HPDE6-E6E7 (cell line): ENCODE measurements at regions not wholly inside any gene's neighbourhood (a gene's known extent, or its start where the extent isn't known, plus 50 kb on each side); places are given as distances from the start of the nearest gene placed in this dataset.

ENCODE experiments used
- DNase-seq: peaks from one replicate; pipeline ENCODE4 v3.0.0; 2011; ENCODE audit warnings: missing footprints; ENCODE audit errors: extremely low spot score

DNA sequence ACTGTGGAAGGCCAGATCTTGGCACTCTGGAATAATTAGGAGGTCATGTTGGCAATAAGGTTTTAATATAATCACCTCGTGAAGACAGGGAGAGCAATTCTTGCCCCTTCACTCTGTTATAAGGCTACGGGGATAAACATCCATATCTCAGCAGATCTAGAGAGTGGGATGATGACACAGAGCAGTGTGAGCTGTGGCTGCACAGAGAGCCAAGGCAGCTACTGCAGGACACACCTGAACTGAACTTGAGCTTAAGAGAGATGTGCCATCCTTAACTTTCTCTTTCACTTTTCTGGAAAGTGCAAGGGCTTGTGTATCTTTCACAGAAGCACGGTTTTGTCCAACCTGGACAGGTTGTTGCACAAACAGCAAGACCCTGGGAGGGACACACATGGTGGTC, 174.7 kb downstream of the GATA3 start:
- DNase-seq, result no peak

DNA sequence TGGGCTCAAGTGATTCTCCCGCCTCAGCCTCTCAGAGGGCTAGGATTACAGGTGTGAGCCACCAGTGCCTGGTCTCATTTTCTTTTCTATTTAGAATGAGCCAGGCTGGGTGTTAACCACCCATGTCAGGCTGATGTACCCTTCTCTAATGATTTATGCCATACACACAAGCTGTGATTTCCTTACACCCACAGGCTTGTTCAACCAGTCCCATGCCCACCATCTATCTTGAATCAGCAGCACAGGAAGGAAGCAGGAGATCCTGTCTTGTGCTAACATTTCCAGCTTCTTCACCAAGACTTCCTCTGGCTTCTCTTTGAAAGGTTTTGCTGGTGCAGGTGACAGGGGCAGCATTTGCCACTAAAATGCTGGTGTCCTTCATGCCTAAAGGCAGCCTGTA, 176.4 kb downstream of the GATA3 start:
- DNase-seq, result no peak

DNA sequence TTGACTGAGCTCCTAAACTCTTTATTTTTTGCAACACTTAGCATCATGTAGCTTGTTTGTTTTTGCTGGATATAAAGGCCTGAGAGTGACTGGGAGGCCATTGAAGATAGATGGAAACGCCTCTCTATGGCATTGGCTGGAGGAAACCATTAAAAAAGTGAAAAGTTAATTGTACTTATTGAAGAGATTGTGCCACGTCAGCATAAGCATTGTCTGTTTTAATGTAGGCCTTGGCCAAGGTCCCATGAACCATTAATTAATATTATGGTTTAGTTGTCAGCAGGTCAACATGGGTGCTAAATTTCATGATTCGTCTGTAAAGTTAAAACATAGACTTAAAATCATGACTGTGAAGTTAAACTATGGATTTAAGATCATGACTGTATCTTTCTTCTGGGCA, 178.6 kb downstream of the GATA3 start:
- no peak for DNase-seq

DNA sequence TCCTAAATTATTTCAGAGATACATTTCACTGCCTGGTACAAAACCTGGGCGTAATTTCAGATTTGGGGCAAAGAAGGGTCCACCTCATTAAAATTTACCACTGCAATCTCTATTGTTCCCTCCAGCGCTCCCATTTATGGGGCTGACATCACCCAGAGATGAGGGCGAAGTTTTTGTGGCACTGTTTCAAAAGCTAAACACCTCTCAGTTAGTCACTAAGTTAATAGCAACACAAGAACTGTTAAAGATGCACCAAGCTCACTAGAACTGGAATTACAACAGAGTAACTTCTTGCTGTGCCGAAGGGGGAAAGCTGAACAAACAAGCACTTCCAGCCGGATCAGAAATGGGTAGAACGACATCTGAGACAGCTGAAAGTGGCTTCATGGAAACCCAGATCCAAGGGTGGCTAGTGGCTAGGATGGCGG, 179.4 kb downstream of the GATA3 start:
- DNase-seq, result no peak

DNA sequence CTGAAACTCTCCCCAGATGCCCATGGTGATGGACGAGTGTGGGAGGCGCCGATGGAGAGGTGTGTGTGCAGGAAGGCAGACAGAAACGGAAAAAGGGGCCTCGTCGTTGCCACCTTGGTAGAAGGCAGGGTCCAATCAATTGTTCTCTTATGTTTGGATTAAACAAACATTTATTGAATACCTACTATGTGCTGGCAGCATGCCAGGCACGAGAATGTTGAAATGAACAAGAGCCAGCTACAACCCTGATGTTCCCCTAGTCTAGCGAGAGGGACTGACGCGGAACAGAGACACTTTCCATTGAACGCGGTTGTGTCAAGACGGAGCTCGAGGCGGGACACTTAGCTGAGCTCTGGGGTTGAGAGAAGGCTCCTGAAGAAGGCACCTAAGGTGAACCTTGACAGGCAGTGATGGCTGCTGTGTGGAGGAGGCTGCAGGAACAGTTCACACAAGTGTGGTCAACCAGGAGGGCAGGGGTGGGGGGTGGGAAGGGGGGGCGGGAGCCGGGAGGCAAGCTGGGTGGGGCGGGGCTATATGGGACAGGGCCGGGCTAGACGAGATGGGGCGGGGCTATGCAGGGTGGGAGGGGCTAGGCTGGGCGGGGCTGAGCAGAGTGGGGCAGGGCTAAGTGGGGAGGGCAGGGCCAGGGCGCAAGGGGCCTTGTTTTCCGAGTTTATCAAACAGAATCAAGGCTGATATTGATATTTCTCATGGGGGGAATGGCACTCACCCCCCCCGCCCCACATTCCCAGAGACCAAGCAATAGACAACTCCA, 181.0 kb downstream of the GATA3 start:
- DNase-seq, result no peak

DNA sequence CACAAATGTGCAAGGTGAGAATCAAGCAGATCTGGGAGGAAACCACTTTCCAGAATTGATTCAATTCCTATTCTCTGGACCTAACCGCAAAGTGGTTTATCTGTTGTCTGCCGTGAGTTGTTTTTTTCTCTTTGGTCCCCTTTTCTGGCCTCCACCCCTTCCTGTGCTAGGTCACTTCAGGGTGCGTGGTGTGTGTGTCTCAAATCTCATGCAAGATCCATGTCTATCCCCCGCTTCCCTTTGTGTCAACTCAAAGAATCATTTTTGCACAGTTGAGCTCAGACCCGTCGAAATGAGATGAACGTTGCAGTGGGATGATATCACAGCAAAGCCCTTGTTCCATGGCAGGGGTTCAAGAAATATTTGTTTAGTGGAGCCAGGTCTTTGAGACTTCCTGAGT, 184.5 kb downstream of the GATA3 start:
- DNase-seq, result no peak

DNA sequence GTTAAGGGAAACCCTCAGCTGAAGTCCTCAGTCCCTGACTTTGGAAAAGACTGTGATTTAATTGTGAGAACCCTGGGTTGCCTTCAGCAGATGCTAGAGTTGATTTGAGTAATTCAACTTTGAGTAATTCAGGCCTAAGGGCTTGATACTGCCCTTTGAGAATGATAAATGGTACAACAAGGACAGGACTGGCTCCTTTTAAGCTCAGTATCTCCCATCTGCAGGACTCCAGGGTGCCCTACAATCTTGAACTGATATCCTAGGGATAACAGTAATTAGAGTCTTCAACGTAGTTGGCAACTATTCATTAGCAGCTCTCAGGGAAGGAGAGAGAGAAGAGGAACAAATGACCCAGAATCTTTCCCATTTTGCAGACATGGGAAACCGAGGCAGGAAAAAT, 186.4 kb downstream of the GATA3 start:
- DNase-seq, result no peak

DNA sequence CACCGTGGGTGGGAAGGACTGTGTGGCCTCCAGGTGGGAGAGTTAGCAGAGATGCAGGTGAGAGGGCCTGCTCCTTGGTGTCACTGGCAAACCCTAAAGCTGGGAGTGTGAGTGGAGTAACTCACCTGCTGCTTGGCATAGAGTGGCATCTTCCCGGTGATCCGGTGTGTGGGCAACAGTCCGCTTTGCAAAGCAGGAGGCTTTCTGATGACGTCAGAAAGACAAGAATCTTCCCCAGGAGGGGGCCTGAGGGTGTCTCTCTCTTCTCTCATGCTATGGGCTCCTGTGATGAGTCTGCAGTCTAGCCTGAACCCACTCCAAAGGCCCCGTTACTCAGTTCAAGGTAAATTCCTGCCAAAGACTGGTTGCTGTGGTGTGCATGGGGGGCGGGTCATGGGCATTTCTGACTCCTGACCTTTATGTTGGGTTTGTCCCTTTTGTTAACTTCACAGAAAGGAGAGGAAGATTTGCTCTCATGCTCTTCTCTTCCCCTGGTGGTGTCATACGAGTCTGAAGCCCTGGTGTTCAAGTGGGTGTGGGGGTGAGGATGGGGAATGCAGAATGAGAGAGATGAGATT, 187.9 kb downstream of the GATA3 start:
- no peak for DNase-seq

DNA sequence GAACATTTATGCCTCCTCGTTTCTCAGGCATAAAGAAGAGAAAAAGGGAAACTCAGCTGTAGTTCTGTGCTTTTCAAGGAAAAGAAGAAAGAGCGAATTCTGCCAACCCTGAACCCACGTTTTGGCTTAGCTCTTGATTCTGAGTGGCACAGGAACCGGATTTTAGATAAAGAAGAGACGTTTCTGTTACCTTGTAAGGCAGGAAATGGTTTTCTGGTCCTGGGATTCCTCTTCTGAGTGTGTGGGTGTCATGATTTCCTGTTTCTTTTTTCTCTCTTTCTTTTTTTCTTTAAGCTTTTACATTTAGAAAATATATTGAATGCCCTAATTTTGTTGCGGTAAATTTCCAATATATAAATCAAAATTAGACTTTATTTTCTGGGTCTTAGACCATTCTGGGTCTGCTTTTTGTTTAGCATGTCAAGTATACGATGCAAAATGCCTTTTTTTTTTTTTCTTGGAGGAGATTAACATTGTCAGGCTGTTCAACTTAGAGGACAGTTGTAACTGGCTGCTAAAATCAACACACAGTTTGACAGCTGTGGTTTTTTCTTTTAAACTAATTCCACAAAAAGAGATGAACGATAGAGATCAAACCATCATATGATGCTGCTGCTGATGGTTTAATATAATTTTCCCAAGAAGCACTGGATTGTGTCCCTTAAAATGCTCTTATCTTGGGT, 190.8 kb downstream of the GATA3 start:
- DNase-seq, result no peak

DNA sequence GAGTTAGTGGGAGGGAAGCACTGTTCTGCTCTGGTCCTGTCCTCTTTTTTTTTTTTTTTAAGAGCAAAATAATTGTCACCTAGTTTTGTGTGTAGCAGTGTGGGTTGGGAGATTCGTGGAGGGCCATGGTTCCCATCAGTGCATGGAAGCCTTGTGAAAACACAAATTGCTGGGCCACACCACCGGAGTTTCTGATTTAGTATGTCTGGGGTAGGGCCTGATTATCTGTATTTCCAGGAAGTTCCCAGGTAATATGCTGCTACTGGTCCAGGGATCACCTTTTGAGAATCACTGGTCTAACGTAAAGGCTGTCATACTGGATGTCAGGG, 191.3 kb downstream of the GATA3 start:
- DNase-seq, result no peak

DNA sequence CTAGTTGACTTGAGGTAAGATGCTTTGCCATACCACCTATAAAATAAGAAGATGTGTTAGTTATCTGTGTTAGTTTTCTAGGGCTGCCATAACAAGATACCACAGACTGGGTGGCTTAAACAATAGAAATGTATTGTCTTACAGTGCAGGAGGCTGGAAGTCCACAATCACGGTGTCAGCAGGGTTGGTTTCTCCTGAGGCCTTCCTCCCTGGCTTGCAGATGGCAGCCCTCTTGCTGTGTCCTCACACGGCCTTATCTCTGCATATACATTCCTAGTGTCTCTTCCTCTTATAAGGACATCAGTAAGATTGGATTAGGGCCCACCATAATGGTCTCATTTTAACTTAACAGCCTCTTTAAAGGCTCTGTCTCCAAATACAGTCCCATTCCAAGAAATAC, 192.1 kb downstream of the GATA3 start:
- DNase-seq, result no peak

DNA sequence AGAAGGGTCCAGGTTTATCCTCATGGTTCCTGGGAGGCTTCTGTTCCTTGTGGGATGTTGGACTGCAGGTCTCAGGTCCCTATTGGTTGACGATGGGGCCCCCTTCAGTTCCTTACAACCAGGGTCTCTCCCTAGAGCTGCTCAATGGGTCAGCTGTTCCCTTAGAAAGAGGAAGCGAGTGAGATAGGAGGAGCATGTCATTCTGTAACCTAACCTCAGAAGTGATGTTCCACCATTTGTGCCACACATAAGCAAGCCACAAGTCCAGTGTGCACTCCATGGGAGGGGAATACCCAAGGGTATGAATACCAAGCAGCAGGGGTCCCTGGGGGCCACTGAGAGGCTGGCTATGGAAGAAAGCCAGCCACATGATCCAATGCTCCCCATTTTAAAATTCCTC, 192.7 kb downstream of the GATA3 start:
- no peak for DNase-seq

DNA sequence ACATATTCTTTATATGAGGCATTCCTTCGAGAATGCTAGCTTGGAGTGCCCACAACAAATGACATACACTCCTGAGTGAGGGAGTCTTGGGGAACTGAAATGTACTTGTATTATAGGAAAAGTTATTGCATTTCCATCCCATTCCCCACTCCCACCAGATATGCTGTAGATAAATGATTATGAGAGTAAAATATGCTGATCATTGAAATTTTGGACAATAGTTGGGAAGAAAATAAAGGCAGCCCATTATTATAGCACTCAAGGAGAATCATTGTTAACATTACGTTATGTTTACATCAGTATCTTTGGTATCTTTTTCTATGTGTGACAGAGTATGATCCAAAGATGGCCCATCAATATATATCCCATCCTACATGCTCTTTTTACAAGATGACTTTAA, 194.4 kb downstream of the GATA3 start:
- DNase-seq, result no peak

DNA sequence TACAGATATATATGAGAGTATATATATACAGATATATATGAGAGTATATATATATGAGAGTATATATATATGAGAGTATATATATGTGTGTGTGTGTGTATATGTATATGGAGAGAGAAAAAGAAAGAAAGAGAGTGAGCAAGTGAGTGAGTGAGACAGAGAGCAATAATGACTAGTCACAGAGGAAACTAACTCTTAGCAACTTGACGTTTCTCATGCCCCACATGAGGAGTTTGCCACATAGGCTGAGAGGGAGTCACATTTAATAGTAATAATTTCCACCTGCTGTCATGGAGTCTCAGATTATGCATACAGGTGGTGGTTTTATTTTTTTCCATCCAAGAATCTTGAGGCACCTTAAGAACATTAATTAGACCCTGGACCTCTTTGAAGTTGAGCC, 199.9 kb downstream of the GATA3 start:
- DNase-seq, result no peak

DNA sequence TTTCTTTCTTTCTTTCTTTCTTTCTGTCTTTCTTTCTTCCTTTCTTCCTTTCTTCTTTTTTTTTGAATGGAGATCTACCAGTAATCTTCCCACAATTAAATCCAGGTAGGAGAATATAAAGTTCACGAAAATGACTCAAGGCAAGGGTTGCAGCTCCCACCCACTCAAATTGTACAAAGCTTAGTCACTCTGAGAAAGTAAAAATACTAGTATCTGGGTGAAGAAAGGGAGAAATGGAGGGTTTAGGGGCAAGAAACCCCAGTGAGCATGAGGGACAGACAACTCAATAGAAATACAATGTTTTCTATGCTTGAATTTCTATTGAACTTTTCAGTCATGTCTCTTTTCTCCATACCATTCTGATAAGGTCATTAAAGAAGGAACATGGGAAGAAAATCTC, 200.8 kb downstream of the GATA3 start:
- DNase-seq, result no peak

DNA sequence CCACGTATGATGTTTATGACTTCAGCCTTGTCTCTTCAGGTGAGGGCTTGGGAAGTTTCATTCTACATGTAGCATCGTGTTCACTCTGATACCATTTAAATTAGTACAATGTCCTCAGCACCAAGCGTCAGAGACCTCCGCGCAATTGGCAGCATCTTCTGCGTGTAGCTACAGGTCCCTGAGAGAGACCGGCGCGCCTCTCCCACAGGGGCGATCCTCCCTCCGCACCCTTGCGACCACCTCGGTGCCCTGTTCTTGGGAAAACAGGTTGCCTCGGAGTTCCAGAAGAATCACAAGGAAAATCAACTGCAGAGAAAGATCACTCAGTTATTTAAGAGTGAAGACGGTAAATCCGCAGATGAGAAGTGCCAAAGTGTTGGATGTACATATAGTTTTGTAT, 206.2 kb downstream of the GATA3 start:
- DNase-seq, result no peak

DNA sequence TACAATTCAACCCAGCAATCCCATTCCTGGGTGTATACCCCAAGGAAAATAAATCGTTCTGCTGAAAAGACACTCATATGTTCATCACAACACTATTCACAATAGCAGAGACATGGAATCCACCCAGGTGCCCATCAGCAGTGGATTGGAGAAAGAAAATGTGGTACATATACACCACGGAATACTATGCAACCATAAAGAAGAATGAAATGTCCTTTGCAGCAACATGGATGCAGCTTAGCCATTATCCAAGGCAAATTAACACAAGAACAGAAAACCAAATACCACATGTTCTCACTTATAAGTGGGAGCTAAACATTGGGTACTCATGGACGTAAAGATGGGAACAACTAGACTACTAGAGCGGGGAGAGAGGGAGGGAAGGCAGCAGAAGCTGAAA, 207.8 kb downstream of the GATA3 start:
- DNase-seq, result no peak

DNA sequence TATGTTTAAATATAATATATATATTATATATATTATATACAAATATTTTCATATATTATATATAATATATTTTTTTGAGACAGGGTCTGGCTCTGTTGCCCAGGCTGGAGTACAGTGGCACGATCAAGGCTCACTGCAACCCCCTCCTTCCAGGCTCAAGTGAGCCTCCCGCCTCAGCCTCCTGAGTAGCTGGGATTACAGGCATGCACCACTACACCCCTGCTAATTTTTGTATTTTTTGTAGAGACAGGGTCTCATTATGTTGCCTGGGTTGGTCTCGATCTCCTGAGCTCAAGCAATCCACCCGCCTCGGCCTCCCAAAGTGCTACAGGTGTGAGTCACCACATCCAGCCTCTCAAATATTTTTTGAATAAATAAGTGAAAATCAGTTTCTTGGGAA, 215.5 kb downstream of the GATA3 start:
- DNase-seq, result no peak

DNA sequence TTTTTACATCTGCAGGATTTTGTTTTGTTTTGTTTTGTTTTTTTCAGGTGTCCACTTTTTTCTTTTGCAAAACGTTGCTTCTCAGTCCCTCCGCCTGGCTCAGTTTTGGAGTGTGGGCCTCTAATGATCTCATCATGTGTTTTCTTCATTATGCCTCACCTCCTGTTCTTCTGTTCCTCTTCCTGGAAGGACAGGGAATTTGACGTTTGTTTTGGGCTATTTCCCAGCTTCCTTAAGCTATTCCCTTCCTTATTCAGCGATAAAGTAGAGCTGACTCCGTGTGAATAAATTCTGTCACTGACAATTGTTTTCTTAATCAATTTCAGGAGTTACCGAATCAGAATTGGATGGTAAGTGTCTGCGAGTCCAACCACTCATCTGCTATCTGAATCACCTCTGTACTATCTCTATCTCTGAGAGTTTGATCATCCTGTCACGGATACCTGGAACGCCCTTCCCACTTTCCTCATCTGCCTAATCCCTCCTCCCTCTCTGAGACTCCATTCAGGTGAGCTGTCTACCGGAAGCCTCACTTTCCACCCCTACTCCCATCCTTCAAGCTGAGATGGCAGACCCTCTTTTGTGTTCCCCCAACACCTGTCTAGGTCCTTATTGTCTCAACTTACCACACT, 218.4 kb downstream of the GATA3 start:
- DNase-seq, result peak; percentile 9

DNA sequence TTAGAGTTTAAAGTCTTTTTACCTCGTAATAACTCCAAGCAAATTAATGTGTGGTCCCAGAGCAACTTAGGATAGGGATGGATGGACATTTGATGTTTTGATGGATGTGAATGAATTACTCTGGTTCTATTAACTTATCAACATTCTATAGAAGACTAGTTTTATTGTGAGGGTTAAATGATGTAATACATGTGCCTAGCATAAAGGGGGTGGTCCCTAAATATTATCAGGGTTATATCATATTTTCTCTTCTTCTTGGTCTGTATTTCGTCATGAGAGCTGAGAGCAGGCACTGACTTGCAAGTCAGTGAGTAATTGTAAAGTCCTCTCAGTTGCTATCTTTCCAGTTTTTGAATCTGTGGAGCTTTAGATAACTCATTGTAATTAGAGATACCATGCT, 219.3 kb downstream of the GATA3 start:
- peak; percentile 3 for DNase-seq

DNA sequence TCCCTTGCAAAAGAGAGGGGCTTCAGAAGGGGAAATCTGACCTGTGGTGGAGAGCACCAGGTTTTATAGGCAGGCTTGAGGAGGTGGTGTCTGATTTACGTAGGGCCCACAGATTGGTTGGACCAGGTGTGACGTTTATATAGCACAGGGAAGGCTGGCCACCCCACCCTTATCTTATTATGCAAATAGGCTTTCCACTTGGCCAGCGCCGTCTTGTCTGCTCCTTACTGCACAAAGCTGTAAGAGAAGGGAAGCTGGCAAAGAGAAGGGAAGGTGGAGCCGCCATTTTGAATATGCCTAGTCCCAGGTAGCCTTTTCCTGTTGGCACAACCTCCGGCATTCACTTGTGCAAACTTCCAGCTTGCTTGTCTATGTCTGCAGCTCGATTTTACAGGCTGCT, 221.4 kb downstream of the GATA3 start:
- no peak for DNase-seq

DNA sequence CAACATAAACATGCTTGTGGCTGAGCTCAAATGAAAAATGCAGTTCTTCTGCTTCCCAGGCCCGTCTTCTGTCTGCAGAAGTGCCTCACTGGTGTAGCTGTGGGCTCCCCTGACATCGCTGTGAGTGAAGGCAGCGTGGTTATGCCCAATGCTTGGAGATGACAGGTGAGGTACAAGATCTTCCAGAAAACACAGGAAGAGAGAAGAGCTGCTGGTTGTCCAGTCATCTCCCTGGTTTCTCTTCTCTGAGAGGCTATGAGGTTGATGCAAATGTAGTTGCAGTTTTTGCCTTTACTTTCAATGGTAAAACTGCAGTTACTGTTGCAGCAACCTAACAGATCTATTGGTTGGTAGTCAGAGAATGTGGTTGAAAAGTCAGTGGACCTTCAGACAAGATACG, 223.6 kb downstream of the GATA3 start:
- no peak for DNase-seq

DNA sequence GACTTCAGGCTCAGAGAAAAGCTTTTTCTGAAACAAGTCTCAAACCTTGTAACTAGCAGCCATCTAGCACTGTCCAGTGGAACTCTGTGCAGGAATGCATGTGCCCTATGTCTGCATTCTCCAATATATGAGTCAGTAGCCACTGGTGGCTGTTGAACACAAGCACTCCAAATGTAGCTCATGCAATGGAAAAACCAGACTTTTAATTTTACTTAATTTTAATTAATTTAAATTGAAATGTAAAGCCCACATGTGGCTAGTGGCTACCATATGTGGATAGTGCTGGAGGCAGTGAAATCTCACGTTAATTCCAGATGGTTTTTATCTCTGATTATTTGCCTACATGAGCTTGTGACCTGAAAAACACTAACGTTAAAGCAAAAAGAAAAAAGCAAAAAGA, 225.1 kb downstream of the GATA3 start:
- DNase-seq, result no peak
